Mesendoderm (in vitro differentiated cells): ENCODE measurements at regions not wholly inside any gene's neighbourhood (a gene's known extent, or its start where the extent isn't known, plus 50 kb on each side); places are given as distances from the start of the nearest gene placed in this dataset.

ENCODE experiments used
- DNase-seq: peaks from one replicate; pipeline ENCODE4 v3.0.0; 2013
- H2AK5ac ChIP-seq: 2 replicates; pipeline ENCODE4 v1.6.1; 2013; ENCODE audit warnings: low read length, inconsistent platforms
- H2BK120ac ChIP-seq: 2 replicates; pipeline ENCODE4 v1.6.1; 2013; ENCODE audit warnings: low read depth, mild to moderate bottlenecking, low read length, moderate library complexity, mixed read lengths
- H2BK15ac ChIP-seq: replicated peaks from 2 replicates; pipeline ENCODE4 v1.6.1; 2013; ENCODE audit warnings: low read depth, mild to moderate bottlenecking, moderate library complexity
- H2BK5ac ChIP-seq: 2 replicates; pipeline ENCODE4 v1.6.1; 2013; ENCODE audit warnings: low read length, inconsistent platforms
- H3K18ac ChIP-seq: 2 replicates; pipeline ENCODE4 v1.6.1; 2013; ENCODE audit warnings: mild to moderate bottlenecking, low read length, mixed read lengths
- H3K23ac ChIP-seq: one replicate; pipeline ENCODE4 v1.6.1; 2013; ENCODE audit warnings: low read length
- H3K27ac ChIP-seq: 2 replicates; pipeline ENCODE4 v1.5.1; 2013; ENCODE audit warnings: low read depth, mild to moderate bottlenecking, inconsistent platforms, low read length, moderate library complexity
- H3K27me3 ChIP-seq: 2 replicates; pipeline ENCODE4 v1.6.1; 2013; ENCODE audit warnings: low read length, control low read depth, mild to moderate bottlenecking, inconsistent platforms; ENCODE audit not compliant: insufficient read depth, poor library complexity
- H3K36me3 ChIP-seq: 2 replicates; pipeline ENCODE4 v1.6.1; 2013; ENCODE audit warnings: low read length, inconsistent platforms; ENCODE audit not compliant: control insufficient read depth, insufficient read depth
- H3K4ac ChIP-seq: one replicate; pipeline ENCODE4 v1.6.1; 2013; ENCODE audit warnings: low read depth, mild to moderate bottlenecking, low read length, moderate library complexity
- H3K4me1 ChIP-seq: 2 replicates; pipeline ENCODE4 v1.6.1; 2013; ENCODE audit warnings: low read depth, low read length, inconsistent platforms; ENCODE audit not compliant: control insufficient read depth
- H3K4me2 ChIP-seq: 2 replicates; pipeline ENCODE4 v1.6.1; 2013; ENCODE audit warnings: low read length
- H3K4me3 ChIP-seq: 2 replicates; pipeline ENCODE4 v1.5.1; 2013; ENCODE audit warnings: mild to moderate bottlenecking, low read length
- H3K56ac ChIP-seq: one replicate; pipeline ENCODE4 v1.6.1; 2013; ENCODE audit warnings: low read length
- H3K79me1 ChIP-seq: 2 replicates; pipeline ENCODE4 v1.6.1; 2013; ENCODE audit warnings: low read length, inconsistent platforms
- H3K79me2 ChIP-seq: 2 replicates; pipeline ENCODE4 v1.6.1; 2013; ENCODE audit warnings: mild to moderate bottlenecking, low read length; ENCODE audit not compliant: control insufficient read depth, insufficient read depth
- H3K9ac ChIP-seq: 2 replicates; pipeline ENCODE4 v1.6.1; 2013; ENCODE audit warnings: low read length, inconsistent platforms
- H4K5ac ChIP-seq: one replicate; pipeline ENCODE4 v1.6.1; 2013; ENCODE audit warnings: low read length
- H4K8ac ChIP-seq: one replicate; pipeline ENCODE4 v1.6.1; 2013; ENCODE audit warnings: low read depth, mild to moderate bottlenecking, control low read depth, low read length, moderate library complexity
- WGBS: extraction: QIAGEN DNeasy Blood & Tissue Kit; methylation state at CpG from one replicate; pipeline ENCODE4 v1.1.7; 2013; ENCODE audit warnings: low lambda C conversion rate, missing lambda C conversion rate; ENCODE audit not compliant: insufficient coverage; ENCODE audit errors: extremely low coverage; 5-methylcytosine and 5-hydroxymethylcytosine counted together

GRCh38 chrX:137286423-137286822 lies 252.6 kb upstream of the GPR101 start:
- H3K4me2 ChIP-seq = no peak overlapping the region
- no peak overlapping the region for H2BK5ac ChIP-seq
- no peaks in the 10 kb centered on the region for H3K79me1 ChIP-seq
- H3K79me2 ChIP-seq = no peaks in the 10 kb centered on the region
- H3K4me3 ChIP-seq = no peak overlapping the region
- H3K4me1 ChIP-seq = no peaks in the 10 kb centered on the region
- no peak for DNase-seq
- no peak overlapping the region for H2BK120ac ChIP-seq
- H2BK15ac ChIP-seq = no peak overlapping the region
- H3K27me3 ChIP-seq = no peaks in the 10 kb centered on the region
- H3K23ac ChIP-seq = no peak overlapping the region
- no peak overlapping the region for H3K56ac ChIP-seq
- H3K36me3 ChIP-seq = no peaks in the 10 kb centered on the region
- H4K8ac ChIP-seq = no peak overlapping the region
- H2AK5ac ChIP-seq = no peak overlapping the region
- no peak overlapping the region for H3K9ac ChIP-seq
- H3K4ac ChIP-seq = no peak overlapping the region
- H3K27ac ChIP-seq = no peak overlapping the region
- no peak overlapping the region for H3K18ac ChIP-seq
- no CpG with 5 or more reads among the region's 2 CpGs for whole genome bisulfite sequencing
- no peak overlapping the region for H4K5ac ChIP-seq

- Histone ChIP-seq H4K8ac (no peak overlapping the region), H4K5ac (no peak overlapping the region), H3K23ac (no peak overlapping the region), H3K4ac (no peak overlapping the region), H3K79me2 (no peaks in the 10 kb centered on the region), H3K56ac (no peak overlapping the region), H3K36me3 (no peaks in the 10 kb centered on the region), H3K27ac (no peak overlapping the region), H3K4me1 (no peaks in the 10 kb centered on the region), H2BK5ac (no peak overlapping the region), H3K27me3 (no peaks in the 10 kb centered on the region), H3K18ac (no peak overlapping the region), H2BK15ac (no peak overlapping the region), H3K9ac (no peak overlapping the region), H3K79me1 (no peaks in the 10 kb centered on the region), H3K4me2 (no peak overlapping the region), H2BK120ac (no peak overlapping the region), H3K4me3 (no peak overlapping the region), H2AK5ac (no peak overlapping the region)
- no peak for DNase-seq
- WGBS = no CpG with 5 or more reads among the region's 4 CpGs
Measured at GRCh38 chrX:137278825-137279224, 245.0 kb upstream of the GPR101 start.

- no peaks in the 10 kb centered on the region for H3K36me3 ChIP-seq
- no peaks in the 10 kb centered on the region for H3K27me3 ChIP-seq
- no peaks in the 10 kb centered on the region for H3K79me2 ChIP-seq
- H4K5ac ChIP-seq = no peak overlapping the region
- no CpG with 5 or more reads among the region's 3 CpGs for WGBS
- H2BK5ac ChIP-seq = no peak overlapping the region
- H3K4me2 ChIP-seq = no peak overlapping the region
- no peak overlapping the region for H2AK5ac ChIP-seq
- no peak overlapping the region for H3K4me3 ChIP-seq
- no peak overlapping the region for H3K56ac ChIP-seq
- no peak overlapping the region for H3K27ac ChIP-seq
- no peaks in the 10 kb centered on the region for H3K4me1 ChIP-seq
- H3K4ac ChIP-seq = no peak overlapping the region
- no peaks in the 10 kb centered on the region for H3K79me1 ChIP-seq
- H3K18ac ChIP-seq = no peak overlapping the region
- peak; percentile 1 for DNase-seq
- no peak overlapping the region for H3K9ac ChIP-seq
- no peak overlapping the region for H4K8ac ChIP-seq
- no peak overlapping the region for H3K23ac ChIP-seq
- no peak overlapping the region for H2BK120ac ChIP-seq
- no peak overlapping the region for H2BK15ac ChIP-seq
Measured at GRCh38 chrX:137263374-137263773, 229.6 kb upstream of the GPR101 start.

- no peak overlapping the region for H3K56ac ChIP-seq
- no CpG with 5 or more reads among the region's 2 CpGs for WGBS
- H3K36me3 ChIP-seq = no peaks in the 10 kb centered on the region
- no peak overlapping the region for H3K4me3 ChIP-seq
- no peaks in the 10 kb centered on the region for H3K79me1 ChIP-seq
- H3K4me2 ChIP-seq = no peak overlapping the region
- no peaks in the 10 kb centered on the region for H3K4me1 ChIP-seq
- no peak overlapping the region for H3K4ac ChIP-seq
- no peak overlapping the region for H3K9ac ChIP-seq
- no peak overlapping the region for H2BK5ac ChIP-seq
- no peak overlapping the region for H2BK120ac ChIP-seq
- no peak overlapping the region for H3K18ac ChIP-seq
- no peak overlapping the region for H4K5ac ChIP-seq
- no peak overlapping the region for H2BK15ac ChIP-seq
- no peak overlapping the region for H3K23ac ChIP-seq
- DNase-seq = no peak
- no peak overlapping the region for H4K8ac ChIP-seq
- H2AK5ac ChIP-seq = no peak overlapping the region
- no peaks in the 10 kb centered on the region for H3K27me3 ChIP-seq
- H3K79me2 ChIP-seq = no peaks in the 10 kb centered on the region
- no peak overlapping the region for H3K27ac ChIP-seq
Measured at GRCh38 chrX:137245183-137245582, 211.4 kb upstream of the GPR101 start.

- Histone ChIP-seq H3K23ac (no peak overlapping the region), H3K36me3 (no peaks in the 10 kb centered on the region), H3K4ac (no peak overlapping the region), H2BK120ac (no peak overlapping the region), H3K27me3 (no peaks in the 10 kb centered on the region), H3K9ac (no peak overlapping the region), H2BK5ac (no peak overlapping the region), H2BK15ac (no peak overlapping the region), H3K56ac (no peak overlapping the region), H4K8ac (no peak overlapping the region), H3K4me1 (no peaks in the 10 kb centered on the region), H3K79me2 (no peaks in the 10 kb centered on the region), H3K4me2 (no peak overlapping the region), H3K4me3 (no peak overlapping the region), H4K5ac (no peak overlapping the region), H3K27ac (no peak overlapping the region), H3K79me1 (no peaks in the 10 kb centered on the region), H3K18ac (no peak overlapping the region), H2AK5ac (no peak overlapping the region)
- WGBS = no CpG with 5 or more reads among the region's 4 CpGs
- no peak for DNase-seq
Measured at GRCh38 chrX:137236837-137237236, 203.0 kb upstream of the GPR101 start.

GRCh38 chrX:137234651-137235402 lies 201.0 kb upstream of the GPR101 start:
- Histone ChIP-seq H3K79me1 (no peaks in the 10 kb centered on the region), H3K36me3 (no peaks in the 10 kb centered on the region), H3K4ac (no peak overlapping the region), H2BK120ac (no peak overlapping the region), H3K79me2 (no peaks in the 10 kb centered on the region), H3K18ac (no peak overlapping the region), H3K56ac (peak overlapping the region; percentile 25), H3K4me3 (no peak overlapping the region), H3K23ac (no peak overlapping the region), H3K27me3 (no peaks in the 10 kb centered on the region), H3K9ac (no peak overlapping the region), H2AK5ac (no peak overlapping the region), H4K8ac (no peak overlapping the region), H3K27ac (no peak overlapping the region), H4K5ac (no peak overlapping the region), H2BK15ac (no peak overlapping the region), H3K4me2 (no peak overlapping the region), H3K4me1 (no peaks in the 10 kb centered on the region), H2BK5ac (no peak overlapping the region)
- DNase-seq = peak; percentile 31
- WGBS = no CpG with 5 or more reads among the region's 6 CpGs
